GM19452 (cell line): ENCODE measurements at regions not wholly inside any gene's neighbourhood (a gene's known extent, or its start where the extent isn't known, plus 50 kb on each side); places are given as distances from the start of the nearest gene placed in this dataset.
"Not testable (repeated sequence)": the region's sequence is repeated elsewhere in the genome, so short reads cannot be mapped to it uniquely, and the experiment has no call there.

Experiments
- ATAC-seq: cut with Tn5 transposase; IDR thresholded peaks from one replicate; pipeline ENCODE4 v1.9.1; 2021; ENCODE audit not compliant: unreplicated experiment

DNA sequence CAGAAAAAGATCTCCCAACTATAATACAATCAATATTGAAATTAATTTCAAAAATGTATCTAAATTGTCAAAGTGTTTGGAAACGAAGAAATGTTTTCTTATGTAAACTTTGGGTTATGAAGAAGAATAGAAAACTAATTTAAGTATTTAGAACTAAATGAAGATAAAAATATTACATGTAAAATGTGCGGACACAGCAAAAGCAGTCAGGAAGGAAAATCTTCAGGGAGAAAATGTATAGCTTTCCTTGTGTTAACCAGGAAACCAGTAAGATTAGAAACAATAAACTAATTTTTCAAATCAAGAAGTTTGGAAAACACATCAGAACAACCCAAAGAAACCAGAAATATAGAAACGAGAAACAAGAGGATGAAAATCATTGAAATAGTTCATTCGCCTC is 466.5 kb downstream of the BRD1 start:
- no peak for ATAC-seq

DNA sequence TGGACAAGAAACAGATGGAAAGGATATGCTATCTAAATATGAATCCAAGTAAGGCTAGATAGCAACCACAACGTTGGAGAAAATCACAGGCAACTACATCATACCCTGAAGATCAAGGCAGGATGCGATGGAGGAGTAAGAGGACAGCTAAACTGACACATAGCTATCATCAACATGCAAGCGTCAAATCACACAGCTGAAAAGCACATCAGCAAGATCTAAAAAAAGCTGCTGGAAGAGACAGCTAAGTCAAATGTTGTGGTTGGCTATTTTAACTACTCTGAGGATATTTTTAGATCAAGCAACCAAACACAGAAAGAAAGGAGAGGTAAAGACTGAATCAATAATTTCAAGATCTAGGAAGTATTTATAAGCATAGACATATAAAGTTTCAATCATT is 466.9 kb downstream of the BRD1 start:
- ATAC-seq, result no peak

DNA sequence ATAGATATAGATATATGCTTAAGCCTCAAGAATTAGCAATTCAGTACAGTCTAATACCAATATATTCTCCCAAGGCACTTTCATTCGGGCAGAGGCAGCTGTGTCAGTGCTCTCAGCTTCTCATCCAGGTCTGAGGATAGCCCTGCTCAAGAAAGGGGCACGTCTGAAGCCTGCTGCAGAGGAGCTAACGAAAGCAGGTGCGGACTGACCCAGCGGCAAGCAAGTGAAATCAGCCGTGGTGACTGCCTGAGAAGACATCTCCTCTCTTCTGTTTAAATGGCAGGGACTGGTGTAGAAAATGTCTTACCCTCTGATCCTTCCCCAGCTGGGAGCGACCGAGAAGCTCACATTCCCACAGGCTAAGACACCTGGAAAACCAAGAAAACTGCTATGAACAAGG is 468.6 kb downstream of the BRD1 start:
- ATAC-seq, result no peak

DNA sequence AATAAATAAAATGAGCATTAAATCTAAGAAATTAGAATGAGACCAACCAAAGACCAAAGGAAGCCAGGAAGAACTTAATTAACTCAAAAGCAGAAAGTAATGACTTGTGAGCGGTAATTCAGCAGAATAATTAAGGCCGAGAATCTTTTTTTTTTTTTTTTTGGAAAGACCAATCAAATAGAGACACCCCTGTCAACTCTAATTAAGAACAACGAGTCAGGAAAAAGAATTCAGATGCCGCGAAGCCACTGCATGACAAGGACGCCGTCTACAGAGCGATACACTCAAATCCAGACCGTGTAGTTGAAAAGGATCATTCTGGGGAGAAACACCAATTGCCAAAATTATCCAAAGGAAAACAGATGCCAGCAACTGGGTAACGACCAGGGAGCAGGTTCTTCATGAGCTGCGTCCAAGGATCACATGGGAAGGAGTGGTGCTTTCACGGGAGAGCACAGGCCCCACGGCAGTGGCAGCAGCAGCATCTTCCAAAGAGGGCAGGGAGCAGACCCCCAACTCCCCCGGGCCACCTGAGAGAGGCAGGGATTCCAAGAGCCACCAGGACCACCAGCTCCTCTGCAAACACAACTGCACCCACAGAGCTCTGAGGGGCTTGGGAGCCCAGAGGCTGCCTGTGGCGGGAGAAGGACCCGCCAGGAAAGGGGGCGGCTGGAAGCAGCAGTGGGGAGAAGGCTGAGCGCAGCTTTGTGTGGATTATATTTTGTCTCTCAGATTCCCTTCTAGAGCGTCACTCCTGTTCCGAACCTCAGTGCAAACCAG is 469.8 kb downstream of the BRD1 start:
- no peak for ATAC-seq

DNA sequence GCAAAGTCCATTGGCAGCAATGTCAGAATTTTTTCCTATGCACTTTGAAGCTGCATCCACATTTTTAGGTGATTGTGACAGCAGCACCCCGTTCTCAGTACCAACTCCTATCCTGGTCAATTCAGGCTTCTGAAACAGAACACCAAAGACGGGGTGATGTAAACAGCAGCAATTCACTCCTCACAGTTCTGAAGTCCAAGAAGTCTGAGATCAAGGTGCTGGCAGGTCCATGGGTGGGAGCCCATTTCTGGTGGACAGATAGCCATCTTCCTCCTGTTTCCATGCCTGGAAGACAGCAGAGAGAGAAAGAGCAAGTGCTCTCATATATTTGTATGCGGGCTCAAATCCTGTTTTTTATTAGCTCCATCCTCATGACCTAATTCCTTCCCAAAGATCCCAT is 471.2 kb downstream of the BRD1 start:
- no peak for ATAC-seq

DNA sequence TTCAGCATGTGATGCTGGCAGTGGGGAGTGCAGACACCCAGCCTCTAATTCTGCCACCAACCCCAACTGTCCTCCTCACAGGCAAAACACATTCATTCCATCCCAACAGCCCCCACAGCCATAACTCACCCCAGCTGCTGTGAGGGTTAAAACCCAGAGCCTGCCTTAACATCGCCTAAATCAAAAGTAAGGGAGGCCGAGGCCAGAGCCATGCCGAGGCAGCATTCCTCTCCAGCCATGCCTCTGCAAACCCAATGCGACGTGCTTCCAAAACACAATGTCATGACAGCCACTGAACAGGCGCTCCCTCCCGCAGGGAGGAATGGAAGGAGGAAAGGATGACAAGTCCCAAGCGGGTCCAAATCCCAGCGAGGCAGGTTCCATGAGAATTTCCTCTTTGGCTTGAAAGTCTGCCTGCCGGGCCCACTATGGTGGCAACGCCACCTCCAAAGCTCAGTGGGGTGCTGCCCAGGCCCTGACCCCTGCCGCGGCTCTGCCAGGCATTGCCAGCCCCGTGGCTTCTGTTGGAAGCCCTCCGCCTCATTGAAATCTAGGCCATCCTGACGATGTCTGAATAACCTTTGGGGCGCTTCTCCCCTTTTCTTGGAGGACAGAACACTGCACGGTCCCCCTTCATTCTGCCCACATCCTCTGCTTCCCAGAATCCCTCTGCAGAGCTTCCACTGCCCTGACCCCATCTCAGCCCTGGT is 472.3 kb downstream of the BRD1 start:
- ATAC-seq, result no peak

DNA sequence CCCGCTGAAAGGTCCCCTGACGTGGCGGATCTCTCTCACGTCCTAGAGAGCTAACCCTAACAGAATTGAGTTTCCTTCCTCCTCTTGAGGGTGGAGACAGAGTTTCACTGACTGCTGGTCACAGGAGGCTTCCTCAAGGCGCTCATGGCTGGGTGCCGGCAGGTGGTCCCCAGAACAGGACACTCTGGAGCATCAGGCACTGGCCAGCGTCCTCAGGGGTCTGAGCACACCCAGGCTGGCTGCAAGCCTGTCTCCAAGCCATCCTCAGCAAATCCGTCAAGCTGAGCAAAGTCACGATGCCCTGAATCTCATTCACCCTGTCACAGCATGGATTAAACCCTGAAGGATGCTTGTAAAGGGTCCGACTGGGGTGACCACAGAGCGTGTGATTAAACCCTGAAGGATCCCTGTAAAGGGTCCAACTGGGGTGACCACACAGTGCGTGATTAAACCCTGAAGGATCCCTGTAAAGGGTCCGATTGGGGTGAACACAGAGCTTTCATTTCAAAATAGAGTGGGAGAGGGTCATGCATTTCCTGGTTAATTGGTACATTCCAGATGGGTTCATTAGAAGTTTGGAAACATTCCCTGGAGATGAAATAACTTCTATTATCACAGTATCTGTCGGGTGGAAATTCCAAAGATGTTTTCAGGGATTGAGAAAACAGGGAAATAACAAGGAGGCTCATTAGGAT is 473.0 kb downstream of the BRD1 start:
- no peak for ATAC-seq

DNA sequence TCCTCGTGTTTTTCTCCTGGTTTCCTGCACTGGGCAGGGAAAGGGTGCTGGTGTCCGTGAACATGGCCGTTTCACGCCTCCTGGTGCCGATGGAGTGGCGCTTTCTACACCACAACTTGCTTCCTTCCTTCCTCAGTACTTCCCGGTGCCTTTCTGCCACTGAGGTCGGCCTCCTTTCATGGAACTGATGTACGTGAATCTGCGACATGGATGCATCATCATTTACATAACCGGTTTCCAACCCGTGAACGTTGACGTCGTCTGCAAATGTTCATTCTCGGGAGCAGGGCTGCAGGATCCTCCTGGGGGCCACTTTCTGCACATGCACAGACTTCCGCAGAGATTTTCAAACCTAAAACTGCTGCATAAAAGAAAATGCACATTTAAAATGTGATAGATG is 474.4 kb downstream of the BRD1 start:
- no peak for ATAC-seq

DNA sequence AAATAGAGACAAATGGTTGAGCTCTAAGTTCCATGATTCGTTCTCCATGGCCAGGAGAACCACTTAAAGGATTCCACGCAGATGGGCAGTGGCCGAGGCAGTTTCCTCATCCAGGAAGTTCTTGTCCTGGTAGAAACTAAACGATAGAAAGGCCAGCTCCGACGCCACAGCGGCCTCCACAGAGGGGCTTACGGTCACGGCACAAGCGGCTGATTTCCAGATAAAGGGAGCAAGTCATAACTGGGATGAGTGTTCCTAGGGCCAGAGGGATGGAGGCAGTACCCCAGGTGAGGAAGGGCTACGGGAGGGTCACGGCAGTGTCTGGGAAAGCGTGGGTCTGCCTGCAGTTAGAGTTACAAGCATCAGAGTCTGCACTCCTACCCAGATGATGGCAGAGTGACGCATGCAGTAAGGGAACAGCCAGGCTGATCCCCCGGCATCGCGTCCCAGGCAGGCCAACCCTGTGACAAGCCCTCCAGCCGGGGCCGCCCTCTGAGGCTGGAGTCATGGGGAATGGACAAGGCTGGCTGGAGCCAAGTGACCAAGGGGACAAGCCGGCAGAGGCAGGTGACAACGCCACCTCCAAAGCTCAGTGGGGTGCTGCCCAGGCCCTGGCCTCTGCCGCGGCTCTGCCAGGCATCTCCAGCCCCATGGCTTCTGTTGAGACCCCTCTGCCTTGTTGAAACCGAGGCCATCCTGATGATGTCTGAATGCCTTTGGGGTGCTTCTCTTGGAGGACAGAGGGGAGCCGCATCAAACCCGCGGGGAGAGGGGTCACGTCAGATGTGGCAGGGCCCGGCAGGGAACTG is 475.1 kb downstream of the BRD1 start:
- ATAC-seq, result no peak

DNA sequence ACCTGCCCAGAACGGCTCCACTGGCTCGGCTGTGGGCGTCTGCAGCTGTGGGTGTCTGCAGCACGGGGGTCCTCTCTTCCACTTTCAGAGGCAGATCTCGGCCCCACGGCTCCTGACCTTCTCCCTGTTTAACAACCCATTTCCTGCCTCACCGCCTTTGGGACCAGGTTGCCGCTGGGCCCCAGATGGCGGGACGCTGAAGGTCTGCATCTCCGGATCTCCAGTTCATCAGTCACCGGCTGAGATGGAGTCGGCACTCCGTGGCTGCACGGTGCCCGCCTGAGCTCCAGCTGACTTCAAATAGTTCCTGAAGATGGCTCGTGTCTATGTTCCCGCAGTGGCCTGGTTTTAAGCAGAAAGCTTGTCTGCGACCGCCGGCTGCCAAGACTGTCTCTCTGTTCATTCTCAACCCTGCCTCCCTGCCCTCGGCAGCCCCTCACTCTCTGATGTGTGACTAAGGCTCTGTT is 475.9 kb downstream of the BRD1 start:
- no peak for ATAC-seq

DNA sequence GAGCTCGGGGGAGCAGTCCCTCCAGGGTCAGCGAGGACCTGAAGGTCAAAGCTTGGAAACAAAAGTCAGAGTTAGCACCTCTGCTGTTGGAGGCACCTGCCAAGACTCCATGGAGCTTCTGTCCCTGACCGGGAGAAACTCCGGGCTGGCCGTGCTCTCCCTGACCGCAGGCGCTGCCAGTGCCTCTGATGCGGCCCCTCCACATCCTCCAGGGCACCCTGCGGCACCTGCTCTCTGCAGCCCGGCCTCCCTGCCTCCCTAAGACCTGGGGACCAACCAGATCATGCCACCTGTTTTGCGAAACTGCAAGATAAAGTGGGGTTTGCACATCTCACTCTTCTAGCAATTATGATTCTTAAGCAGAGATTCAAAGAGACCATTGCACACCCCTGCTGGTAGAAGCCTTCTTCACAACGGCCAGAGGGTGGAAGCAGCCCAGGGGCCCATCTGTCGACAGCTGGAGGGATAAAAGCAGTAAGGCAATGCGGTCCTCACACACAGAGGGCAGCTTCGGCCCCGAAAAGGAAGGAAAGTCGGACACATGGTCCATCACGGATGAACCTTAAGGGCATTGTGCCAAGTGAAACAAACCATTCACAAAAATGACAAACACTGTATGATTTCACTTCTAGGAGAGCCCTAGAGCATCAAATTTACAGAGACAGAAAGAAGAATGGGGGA is 477.1 kb downstream of the BRD1 start:
- ATAC-seq, result no peak

DNA sequence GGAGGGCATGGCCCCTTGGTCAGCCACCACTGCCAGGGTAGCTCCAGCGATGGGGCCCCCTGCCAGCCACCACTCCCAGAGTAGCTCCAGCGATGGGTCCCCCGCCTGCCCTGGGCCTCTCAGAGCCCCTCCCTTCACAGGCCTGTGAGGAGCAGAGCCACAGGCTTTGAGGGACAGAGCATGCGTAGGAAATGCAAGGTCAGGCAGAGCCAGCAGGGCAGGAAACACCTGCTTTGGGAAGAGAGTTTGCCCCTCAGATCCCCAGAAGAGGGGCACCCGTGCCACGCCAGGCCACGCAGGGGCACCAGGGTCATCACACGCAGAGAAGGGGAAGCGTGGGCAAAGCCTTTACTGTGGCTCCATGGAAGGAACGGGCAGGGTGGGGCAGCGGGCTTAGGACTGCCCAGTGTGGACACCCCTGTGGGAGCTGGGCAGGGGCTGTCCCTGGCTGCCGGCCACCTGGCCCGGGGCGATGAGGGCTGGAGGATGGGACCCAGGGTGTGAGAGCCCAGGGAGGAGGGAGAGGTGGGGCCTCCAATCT is 477.8 kb downstream of the BRD1 start:
- ATAC-seq, result no peak

DNA sequence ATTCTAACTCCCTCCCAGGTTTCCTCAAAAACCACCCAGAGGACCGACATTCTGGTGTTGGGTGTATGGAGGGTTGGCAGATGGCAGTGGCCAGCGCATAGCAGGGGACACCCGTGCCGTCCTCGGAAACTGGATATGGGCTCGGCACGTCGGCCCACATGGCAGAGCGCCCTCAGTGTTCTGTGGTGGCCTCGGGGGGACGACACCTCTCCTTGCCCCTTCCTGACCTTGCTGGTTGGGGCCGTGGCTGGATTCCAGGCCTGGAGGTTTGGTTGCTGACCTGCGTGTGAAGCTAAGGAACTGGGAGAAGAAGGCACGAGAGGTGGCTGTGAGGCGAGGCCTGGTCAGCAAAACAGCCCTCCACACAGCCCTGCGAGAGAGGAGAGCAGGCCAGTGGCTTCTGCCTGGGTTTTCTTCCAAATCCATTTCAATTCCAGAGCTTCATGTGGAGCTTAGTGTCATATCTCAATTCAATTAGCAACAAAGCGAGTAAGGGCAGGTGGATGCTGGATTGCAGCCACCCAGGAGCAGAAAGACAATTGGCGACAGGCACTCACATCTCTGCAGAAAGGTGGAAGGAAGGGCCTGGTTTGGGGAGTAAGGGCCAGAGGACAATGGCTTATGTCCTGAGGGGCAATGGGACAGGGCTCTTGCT is 478.4 kb downstream of the BRD1 start:
- ATAC-seq, result no peak

DNA sequence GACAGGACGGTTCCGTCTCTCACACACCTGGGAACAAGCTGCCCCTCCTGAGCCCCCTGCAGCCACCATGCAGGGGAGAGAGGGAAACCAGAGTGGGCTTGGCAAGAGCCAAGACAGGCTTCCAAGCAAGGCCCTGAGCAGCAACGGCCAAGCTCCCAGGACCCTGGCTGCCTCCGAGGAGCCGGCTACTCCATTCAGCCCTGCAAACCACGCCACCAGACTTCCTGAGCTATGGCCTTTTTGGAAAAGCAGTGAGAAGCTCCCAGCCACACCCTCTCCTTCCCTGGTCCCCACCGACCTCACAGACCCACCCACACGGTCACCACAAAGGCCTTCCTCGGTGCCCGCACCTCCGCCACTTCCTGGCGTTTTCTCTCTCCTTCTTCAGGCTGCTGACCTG is 479.0 kb downstream of the BRD1 start:
- ATAC-seq, result no peak

DNA sequence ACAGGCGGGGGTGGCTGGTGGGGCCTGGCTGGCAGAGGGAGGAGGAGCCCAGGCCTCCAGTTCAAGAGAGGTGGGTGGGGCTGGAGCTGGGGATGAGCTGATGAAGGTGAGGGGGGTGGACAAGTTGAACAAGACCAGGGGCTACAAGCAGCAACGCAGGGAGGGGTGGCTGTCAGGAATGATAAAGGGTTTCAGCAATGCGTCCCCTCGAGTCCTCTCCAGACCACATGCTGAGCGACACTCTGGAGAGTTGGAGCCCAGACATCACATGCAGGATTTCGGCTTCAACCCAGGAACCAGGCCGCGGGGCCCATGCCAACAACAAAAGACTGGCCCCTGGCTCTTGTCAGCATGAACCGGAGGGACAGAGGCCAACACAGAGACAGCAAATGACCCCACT is 480.3 kb downstream of the BRD1 start:
- ATAC-seq, result no peak

DNA sequence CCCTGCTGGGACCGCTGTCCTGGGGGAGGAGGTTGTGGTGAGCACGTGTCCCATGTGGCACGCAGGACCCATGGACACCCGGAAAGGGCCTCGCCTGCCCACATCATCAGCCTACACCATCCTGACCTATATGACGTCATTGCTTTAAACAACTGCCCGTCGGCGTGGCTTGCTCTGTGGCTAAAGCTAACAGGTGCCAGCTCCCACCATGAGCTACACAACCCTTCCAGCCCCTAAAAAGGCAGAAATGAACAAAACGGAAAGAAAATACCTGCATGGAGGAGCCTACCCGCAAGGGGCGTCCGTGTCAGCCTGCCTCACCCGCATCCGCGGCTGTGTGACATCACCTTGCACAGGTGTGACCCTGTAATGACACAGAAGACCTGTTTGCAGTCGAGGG is 481.8 kb downstream of the BRD1 start:
- no peak for ATAC-seq

DNA sequence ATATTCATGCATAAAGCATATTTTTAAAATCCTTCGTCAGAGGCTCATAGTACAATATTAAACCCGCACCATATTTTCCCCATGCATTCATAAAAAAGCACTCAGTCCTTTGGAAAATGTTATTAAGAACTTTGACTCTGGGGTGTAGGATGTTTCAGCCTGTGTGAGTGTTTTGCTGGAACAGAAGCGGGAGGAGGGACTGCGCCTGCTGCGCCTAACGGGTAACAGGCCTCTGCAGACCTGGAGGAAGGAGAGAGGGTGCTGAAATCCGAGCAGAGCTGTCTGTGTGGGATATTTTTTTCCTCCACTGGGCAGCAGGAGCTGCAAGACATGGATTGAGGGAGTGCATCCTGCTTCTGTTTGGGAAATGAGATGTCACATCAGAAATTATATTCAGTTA is 483.0 kb downstream of the BRD1 start:
- ATAC-seq, result no peak

DNA sequence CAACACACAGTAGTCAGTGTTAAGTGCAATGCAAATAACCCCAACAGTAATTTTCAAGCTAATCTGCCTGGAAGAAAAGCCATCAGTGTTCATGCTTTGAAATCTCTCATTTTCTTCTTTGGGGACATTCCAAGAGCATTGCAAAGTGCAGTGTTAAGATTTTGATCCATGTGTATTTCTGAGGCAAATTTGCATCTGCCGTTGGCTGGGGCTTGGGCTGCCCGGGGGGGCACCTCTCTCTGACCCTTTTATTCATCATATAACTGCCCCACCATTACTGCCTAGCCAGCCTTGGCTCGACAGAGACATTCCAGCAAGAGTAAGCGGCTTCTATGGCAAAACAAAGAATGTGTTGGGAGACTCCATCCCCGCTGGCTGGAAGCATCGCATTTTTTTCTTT is 483.5 kb downstream of the BRD1 start:
- no peak for ATAC-seq

DNA sequence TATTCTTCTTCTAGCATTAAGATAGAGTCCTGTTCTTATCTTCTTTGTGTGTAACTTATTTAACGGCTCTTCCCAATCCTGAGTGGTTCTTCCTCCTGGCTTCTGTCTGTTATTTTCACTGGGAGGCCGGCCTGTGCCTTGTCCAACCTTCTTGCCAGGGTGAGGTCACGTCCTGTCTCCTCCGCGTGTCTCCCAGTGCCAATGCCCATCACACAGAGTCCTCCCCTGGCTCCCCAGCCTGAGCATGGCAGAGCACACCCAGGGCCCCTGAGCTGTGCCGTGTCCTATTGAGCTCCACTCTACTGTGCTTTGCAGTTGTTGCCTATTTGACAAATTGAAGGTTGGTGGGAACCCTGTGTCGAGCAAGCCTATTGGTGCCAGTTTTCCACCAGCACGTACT is 487.3 kb downstream of the BRD1 start:
- ATAC-seq, result no peak

DNA sequence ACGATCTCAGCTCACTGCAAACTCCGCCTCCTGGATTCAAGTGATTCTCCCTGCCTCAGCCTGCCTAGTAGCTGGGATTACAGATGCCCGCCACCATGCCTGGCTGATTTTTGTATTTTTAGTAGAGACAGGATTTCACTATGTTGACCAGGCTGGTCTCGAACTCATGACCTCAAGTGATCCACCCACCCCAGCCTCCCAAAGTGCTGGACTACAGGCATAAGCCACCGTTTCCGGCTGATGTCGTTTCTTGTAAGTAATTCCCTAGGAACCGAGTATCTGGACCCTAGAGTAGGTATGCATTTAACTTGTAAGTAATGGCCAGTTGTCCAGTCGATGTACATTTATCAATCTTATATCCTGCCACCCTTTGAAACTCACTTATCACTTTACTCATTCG is 491.2 kb downstream of the BRD1 start:
- not testable (repeated sequence) for ATAC-seq
